HG03175 (cell line): ENCODE measurements at regions not wholly inside any gene's neighbourhood (a gene's known extent, or its start where the extent isn't known, plus 50 kb on each side); places are given as distances from the start of the nearest gene placed in this dataset.
A peak's percentile ranks its signal among the peaks of the same experiment; 100 is the strongest.
"Not testable (repeated sequence)": the region's sequence is repeated elsewhere in the genome, so short reads cannot be mapped to it uniquely, and the experiment has no call there.

Source experiments
- ATAC-seq: cut with Tn5 transposase; IDR thresholded peaks from one replicate; pipeline ENCODE4 v1.9.1; 2021; ENCODE audit warnings: mild to moderate bottlenecking, moderate library complexity; ENCODE audit not compliant: unreplicated experiment

- no peak for ATAC-seq
Observed at GRCh38 chr7:119228482-119228881, 1004.0 kb downstream of the ANKRD7 start.

DNA sequence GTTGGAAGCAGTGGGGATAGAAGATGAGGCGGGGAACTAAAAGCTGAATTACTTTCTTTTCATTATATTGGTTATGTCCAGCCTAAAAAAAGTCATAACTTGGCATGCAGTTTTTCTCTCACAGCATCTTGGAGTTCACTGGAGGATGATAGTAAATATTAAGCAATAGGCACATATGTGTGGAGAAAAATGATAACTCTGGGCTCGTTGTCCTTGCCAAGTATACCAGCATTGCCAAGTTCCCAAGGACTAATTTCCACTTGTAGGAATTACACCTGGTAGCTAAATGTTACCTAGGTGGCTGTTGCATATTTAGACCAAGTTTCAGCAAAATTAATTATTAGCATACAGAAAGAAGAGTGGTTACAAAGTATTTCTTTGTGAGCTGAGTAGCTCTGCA lies 1007.6 kb downstream of the ANKRD7 start:
- no peak for ATAC-seq

DNA sequence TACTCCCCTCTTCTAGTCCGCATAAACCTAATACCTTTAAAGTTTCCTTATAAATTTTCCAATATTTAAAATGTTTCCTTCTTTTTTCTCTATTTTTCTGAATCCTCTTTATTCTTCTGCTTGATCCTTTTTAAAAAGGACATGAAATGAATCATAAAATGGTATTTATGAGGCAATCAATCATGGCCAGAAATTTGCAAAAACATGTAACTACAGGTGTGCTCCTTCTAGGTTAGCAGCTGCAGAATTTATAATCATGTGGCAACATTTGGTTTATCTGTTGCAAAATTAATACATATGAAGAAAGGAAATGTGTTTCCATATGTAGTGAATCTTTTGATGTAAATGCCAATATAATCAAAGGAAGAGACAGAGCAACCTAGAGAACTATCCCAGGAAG lies 1008.5 kb downstream of the ANKRD7 start:
- ATAC-seq = no peak

DNA sequence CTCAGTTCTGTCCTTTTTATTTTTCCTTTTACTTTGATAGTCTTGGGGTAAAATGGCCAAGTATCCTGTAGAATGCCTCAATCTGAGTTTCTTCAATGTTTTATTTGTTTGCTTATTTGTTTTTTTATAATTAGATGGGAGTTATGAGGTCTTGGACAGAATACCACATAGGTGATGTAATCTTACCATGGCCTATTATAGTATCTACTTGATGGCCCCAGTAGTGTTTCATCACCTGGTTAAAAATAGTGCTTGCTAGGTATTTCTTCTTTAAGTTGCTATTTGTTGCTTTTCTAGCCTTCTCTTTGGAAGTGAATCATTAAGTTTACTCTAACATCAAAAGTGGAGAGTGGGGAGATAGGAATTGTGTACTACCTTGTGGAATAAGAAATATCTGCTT lies 1020.0 kb upstream of the KCND2 start:
- ATAC-seq = no peak

- no peak for ATAC-seq
Observed at GRCh38 chr7:119254742-119255141, 1018.2 kb upstream of the KCND2 start.

DNA sequence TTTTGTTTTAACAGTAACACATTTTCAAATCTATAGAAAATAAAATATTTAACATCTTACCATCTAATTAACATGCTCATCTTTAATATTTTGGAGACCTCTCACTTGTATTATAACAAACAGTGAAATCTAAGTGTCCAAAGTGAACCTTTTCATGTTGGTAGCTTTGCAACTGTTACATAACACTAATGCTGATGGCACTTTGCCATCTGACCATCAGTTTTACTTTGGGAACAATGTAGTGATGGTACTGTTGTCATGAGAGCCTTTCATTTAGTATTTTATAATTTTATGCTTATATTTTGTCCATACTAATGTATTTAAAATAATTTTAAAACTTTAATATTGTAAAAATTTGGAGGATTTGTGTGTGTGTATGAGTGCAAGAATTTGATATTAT lies 1017.0 kb upstream of the KCND2 start:
- ATAC-seq = no peak

- ATAC-seq = no peak
Observed at GRCh38 chr7:119256446-119257131, 1016.4 kb upstream of the KCND2 start.

GRCh38 chr7:119266790-119267189 lies 1006.2 kb upstream of the KCND2 start:
- ATAC-seq = not testable (repeated sequence)

DNA sequence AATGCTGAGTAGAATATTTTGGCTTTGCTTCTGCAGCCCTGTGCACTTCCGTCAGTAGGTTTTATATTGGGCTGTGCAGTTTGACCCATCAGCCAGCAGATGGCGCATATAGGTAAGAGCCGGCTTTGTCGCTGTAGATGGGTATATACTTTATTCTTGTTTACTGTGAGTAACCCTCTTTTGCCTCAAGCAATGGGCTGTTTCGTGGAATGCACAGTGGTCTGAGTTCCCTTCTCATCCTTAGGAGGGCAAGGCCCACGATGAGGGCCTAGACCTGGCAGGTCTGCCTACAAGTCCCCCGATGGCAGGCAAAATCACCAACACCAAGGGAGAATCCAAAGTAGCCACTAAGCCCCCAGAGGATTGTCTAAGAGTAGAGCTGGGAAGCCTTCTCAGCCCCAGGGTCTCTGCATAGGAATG lies 1002.9 kb upstream of the KCND2 start:
- peak; percentile 95 for ATAC-seq

- ATAC-seq = peak; percentile 11
Observed at GRCh38 chr7:119270644-119271043, 1002.3 kb upstream of the KCND2 start.

GRCh38 chr7:119271147-119271779 lies 1001.7 kb upstream of the KCND2 start:
- peak; percentile 14 for ATAC-seq

GRCh38 chr7:119281181-119281846 lies 991.7 kb upstream of the KCND2 start:
- ATAC-seq = no peak

GRCh38 chr7:119283353-119283752 lies 989.6 kb upstream of the KCND2 start:
- no peak for ATAC-seq

GRCh38 chr7:119288416-119288815 lies 984.6 kb upstream of the KCND2 start:
- no peak for ATAC-seq

GRCh38 chr7:119300341-119300740 lies 972.6 kb upstream of the KCND2 start:
- ATAC-seq = not testable (repeated sequence)

DNA sequence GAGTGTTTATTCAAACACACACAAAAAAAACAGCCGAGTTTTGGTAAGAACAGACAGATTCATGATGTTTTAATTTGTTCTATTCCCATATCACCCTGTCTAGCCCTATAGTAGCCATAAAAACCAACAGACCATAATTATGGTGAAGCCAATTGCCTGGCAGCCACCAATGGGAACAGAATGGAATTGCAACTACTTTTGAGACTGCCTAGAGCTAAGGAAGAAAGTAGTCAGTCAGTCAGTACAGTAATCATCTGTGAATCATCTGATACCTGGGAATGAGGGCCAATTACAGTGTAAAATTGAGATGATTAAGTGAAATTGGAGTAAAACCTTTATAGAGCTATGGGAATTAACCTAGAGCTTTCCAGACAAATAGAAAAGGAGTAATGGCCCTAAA lies 952.7 kb upstream of the KCND2 start:
- ATAC-seq = no peak

DNA sequence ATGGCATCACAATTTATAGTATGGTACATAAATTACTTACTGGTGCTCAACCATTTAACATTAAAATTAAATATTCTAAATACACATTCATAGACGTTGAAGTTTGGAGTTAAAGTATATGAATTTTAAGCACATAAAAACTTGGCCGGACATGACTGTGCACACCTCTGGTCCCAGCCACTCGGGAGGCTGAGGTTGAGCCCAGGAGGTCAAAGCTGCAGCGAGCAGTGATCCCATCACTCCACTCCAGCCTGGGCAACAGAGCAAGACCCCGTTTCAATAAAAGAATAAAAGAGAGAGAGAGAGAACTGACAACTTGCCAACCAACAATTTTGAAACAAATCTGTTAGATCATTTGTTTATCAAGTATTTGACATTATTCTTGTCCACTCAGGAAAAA lies 943.3 kb upstream of the KCND2 start:
- ATAC-seq = no peak

GRCh38 chr7:119335405-119335804 lies 937.6 kb upstream of the KCND2 start:
- ATAC-seq = no peak

DNA sequence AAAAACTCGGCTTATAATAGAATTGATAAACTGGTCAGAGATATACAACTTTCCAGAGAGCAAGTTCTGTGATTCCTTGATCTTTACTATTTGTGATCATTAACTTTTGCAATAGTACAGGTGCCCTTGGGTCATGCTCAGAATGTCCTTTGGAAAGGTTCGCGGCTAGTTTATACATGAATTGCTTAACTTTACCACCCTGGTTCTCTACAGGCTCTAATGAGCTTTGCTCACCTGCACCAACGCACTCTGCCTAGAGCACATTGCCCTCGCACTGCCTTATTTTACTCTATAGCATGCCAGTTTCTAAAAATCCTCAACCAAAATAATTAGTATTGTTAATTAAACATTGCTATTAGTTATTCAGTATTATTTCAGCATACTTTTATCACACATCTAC lies 931.2 kb upstream of the KCND2 start:
- no peak for ATAC-seq

DNA sequence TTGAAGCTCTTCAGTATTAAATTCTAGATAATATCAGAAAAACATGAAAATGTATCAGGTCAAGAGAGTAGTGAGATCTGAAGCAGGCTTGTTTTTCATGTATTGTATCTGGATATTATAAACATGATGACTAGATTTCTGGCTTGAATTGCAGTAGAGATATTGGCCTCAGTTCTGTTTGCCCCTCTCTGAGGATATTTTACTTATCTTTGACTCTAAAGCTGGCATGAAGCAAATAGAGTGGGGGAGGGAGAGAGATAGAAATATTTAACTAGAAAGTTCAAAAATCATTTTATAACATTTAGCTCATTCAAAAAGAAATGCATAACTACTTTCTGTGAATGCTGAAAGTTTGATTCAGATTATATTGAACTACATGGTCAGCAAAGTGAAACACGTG lies 929.7 kb upstream of the KCND2 start:
- ATAC-seq = no peak

DNA sequence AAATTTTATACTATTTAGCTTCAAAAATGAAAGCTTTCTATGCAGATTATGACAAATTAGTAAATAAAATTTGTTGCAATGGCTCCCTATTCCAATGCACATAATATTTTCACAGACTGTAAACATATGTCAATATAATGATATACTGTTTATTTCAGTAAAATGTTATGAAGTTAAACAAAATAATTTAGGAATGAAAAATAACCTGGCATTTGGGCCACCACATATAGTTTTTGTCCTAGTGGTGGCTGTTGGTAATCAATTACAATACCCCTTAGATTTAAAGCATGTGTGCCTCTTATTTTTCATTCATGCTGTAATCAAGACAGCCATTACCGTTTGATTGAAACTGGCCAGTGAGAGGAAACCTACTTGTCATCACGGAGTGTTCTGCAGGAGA lies 928.5 kb upstream of the KCND2 start:
- ATAC-seq = no peak

- no peak for ATAC-seq
Observed at GRCh38 chr7:119348491-119348890, 924.5 kb upstream of the KCND2 start.
